Erythroblast (primary cell): ENCODE measurements at regions not wholly inside any gene's neighbourhood (a gene's known extent, or its start where the extent isn't known, plus 50 kb on each side); places are given as distances from the start of the nearest gene placed in this dataset.

Source experiments
- GATA1 ChIP-seq: IDR thresholded peaks from 2 replicates; pipeline ENCODE4 v1.6.1; 2011; ENCODE audit warnings: low read depth, mild to moderate bottlenecking, control low read depth, low read length, moderate library complexity
- POLR2A ChIP-seq: IDR thresholded peaks from 2 replicates; pipeline ENCODE4 v1.6.1; 2011; ENCODE audit warnings: mild to moderate bottlenecking, low read length

GRCh38 chr17:54662978-54663876 lies 237.4 kb upstream of the TOM1L1 start:
- TF ChIP-seq POLR2A (no peak), GATA1 (no peak)
